ENCODE measurements at regions not wholly inside any gene's neighbourhood (a gene's known extent, or its start where the extent isn't known, plus 50 kb on each side); places are given as distances from the start of the nearest gene placed in this dataset.

GRCh38 chr12:114986849-114987248 lies 302.9 kb upstream of the TBX3 start:
- H2BK120ac ChIP-seq (replicated peaks; ENCODE audit: low read depth, low read length), result no peak overlapping the region
- H3K23me2 ChIP-seq (ENCODE audit: low read depth, low read length), result peaks cover 2% of the 10 kb centered on the region; the same call in 1 of the 2 replicates
- H2AK5ac ChIP-seq (ENCODE audit: low read depth, low read length), result no peak overlapping the region
- no peak overlapping the region for H3K18ac ChIP-seq (ENCODE audit: extremely low read depth, low read length)
- no peak overlapping the region for H3K14ac ChIP-seq (ENCODE audit: insufficient read length)
- H3K4me2 ChIP-seq (ENCODE audit: insufficient read depth in 1 of 2, low read depth in 2 of 2, low read length in 2 of 2), result no peak overlapping the region
- H3K79me1 ChIP-seq (ENCODE audit: low read depth, low read length), result no peaks in the 10 kb centered on the region
- FAIRE-seq (no peak), DNase-seq (ENCODE audit: low read depth in 1 of 2, low spot score in 2 of 2) (no peak)
- no peak overlapping the region for H4K91ac ChIP-seq (replicated peaks; ENCODE audit: insufficient read length, low read length)
- H3K4me3 ChIP-seq (ENCODE audit: extremely low read depth in 1 of 4, insufficient read depth in 2 of 4, low read depth in 3 of 4, low read length in 4 of 4), result no peak overlapping the region
- POLR2A ChIA-PET (ENCODE audit: partially characterized antibody), result no interaction called here
- H3K23ac ChIP-seq (ENCODE audit: insufficient read length), result no peak overlapping the region
- no peaks in the 10 kb centered on the region for H4K20me1 ChIP-seq (replicated peaks in 1 of 2; ENCODE audit: control insufficient read depth in 1 of 2, insufficient read depth in 2 of 2, low read length in 2 of 2)
- no peak overlapping the region for H2AFZ ChIP-seq (ENCODE audit: low read length)
- CTCF ChIA-PET (ENCODE audit: partially characterized antibody), result interaction anchor here (0.6 kb wide), 1 partner anchor 37 kb away, joined by 3 read pairs; no protein-coding TSS in a partner anchor
- no peak overlapping the region for H3K4ac ChIP-seq (replicated peaks; ENCODE audit: insufficient read length, low read depth, low read length)
- H3K9me3 ChIP-seq (ENCODE audit: insufficient read depth in 2 of 2, low read depth in 1 of 2, low read length in 1 of 2), result no peaks in the 10 kb centered on the region
- H2BK5ac ChIP-seq (ENCODE audit: low read depth, low read length), result no peak overlapping the region
- no peak overlapping the region for H2BK20ac ChIP-seq (ENCODE audit: low read length)
- H4K8ac ChIP-seq (ENCODE audit: extremely low read depth, insufficient read depth, low read length), result no peak overlapping the region
- H3K27me3 ChIP-seq (replicated peaks in 1 of 4; ENCODE audit: control insufficient read depth in 3 of 4, extremely low read depth in 1 of 4, insufficient read depth in 3 of 4, low read length in 3 of 4), result no peaks in the 10 kb centered on the region
- no peak overlapping the region for H3K9ac ChIP-seq (replicated peaks in 1 of 4; ENCODE audit: extremely low read depth in 1 of 4, low read depth in 3 of 4, low read length in 3 of 4)
- no peaks in the 10 kb centered on the region for H3K79me2 ChIP-seq (ENCODE audit: control insufficient read depth in 1 of 2, insufficient read depth in 2 of 2, low read length in 2 of 2)
- no peak overlapping the region for H2BK12ac ChIP-seq (ENCODE audit: low read depth, low read length)
- H3K36me3 ChIP-seq (ENCODE audit: control insufficient read depth in 2 of 4, insufficient read depth in 4 of 4, low read length in 3 of 4), result no peaks in the 10 kb centered on the region
- no peak overlapping the region for H3K56ac ChIP-seq (replicated peaks; ENCODE audit: insufficient read length, low read depth, low read length)
- no peak overlapping the region for H2BK15ac ChIP-seq (ENCODE audit: low read length)
- 90% methylated on average over 1 of the region's 1 CpG; no CpG with 5 or more reads in 1 of the 2 experiments for WGBS, 2 experiments (ENCODE audit: extremely low coverage in 1 of 2, insufficient coverage in 1 of 2, insufficient read length in 1 of 2, insufficient replicate concordance in 2 of 2, low coverage in 1 of 2, low lambda C conversion rate in 2 of 2, missing lambda C conversion rate in 1 of 2)
- no peak overlapping the region for H4K5ac ChIP-seq (ENCODE audit: insufficient read length, low read depth, low read length)
- no peaks in the 10 kb centered on the region; a peak in 1 of 7 replicates for H3K4me1 ChIP-seq (replicated peaks in 1 of 4; ENCODE audit: control insufficient read depth in 3 of 4, insufficient read depth in 4 of 4, low read length in 3 of 4)
- no peak overlapping the region for H3K27ac ChIP-seq (ENCODE audit: low read depth, low read length)
- TF ChIP-seq TAF7 (optimal IDR thresholded peaks at IDR 0.05; ENCODE audit: borderline replicate concordance, low read depth, low read length) (no peak), CHD1 (IDR thresholded peaks at IDR 0.05; ENCODE audit: low read depth, low read length) (no peak), POLR2A (IDR thresholded peaks at IDR 0.05; ENCODE audit: control extremely low read depth in 1 of 2, low read depth in 2 of 2, low read length in 2 of 2) (no peak), SP2 (IDR thresholded peaks at IDR 0.05; ENCODE audit: low read length) (no peak), CEBPB (IDR thresholded peaks at IDR 0.05; ENCODE audit: low read depth, low read length) (no peak)

Measured in H1 (cell line).